HG02678 (cell line): ENCODE measurements at regions not wholly inside any gene's neighbourhood (a gene's known extent, or its start where the extent isn't known, plus 50 kb on each side); places are given as distances from the start of the nearest gene placed in this dataset.
"Not testable (repeated sequence)": the region's sequence is repeated elsewhere in the genome, so short reads cannot be mapped to it uniquely, and the experiment has no call there.

ENCODE experiments used
- ATAC-seq: cut with Tn5 transposase; IDR thresholded peaks from one replicate; pipeline ENCODE4 v1.9.1; 2021; ENCODE audit warnings: mild to moderate bottlenecking, moderate library complexity; ENCODE audit not compliant: unreplicated experiment

GRCh38 chr15:88994286-88994685 is 81.1 kb upstream of the MFGE8 start:
- ATAC-seq, result no peak

GRCh38 chr15:88995449-88995848 is 82.3 kb upstream of the MFGE8 start:
- no peak for ATAC-seq

GRCh38 chr15:88997531-88997930 is 84.4 kb upstream of the MFGE8 start:
- no peak for ATAC-seq

- no peak for ATAC-seq
Observed at GRCh38 chr15:88998980-88999713, 86.0 kb upstream of the MFGE8 start.

- not testable (repeated sequence) for ATAC-seq
Observed at GRCh38 chr15:89001708-89002275, 86.5 kb upstream of the ABHD2 start.

GRCh38 chr15:89002281-89002761 is 85.9 kb upstream of the ABHD2 start:
- peak; percentile 94 for ATAC-seq

- ATAC-seq, result peak; percentile 9
Observed at GRCh38 chr15:89002830-89003229, 85.4 kb upstream of the ABHD2 start.

- ATAC-seq, result no peak
Observed at GRCh38 chr15:89003865-89004725, 84.2 kb upstream of the ABHD2 start.

- no peak for ATAC-seq
Observed at GRCh38 chr15:89004726-89005030, 83.6 kb upstream of the ABHD2 start.

GRCh38 chr15:89007527-89007926 is 80.7 kb upstream of the ABHD2 start:
- ATAC-seq, result not testable (repeated sequence)

- no peak for ATAC-seq
Observed at GRCh38 chr15:89007989-89008388, 80.3 kb upstream of the ABHD2 start.

GRCh38 chr15:89009080-89009479 is 79.2 kb upstream of the ABHD2 start:
- no peak for ATAC-seq

- no peak for ATAC-seq
Observed at GRCh38 chr15:89015412-89016097, 72.7 kb upstream of the ABHD2 start.

GRCh38 chr15:89016549-89017041 is 71.7 kb upstream of the ABHD2 start:
- ATAC-seq, result no peak

- ATAC-seq, result peak; percentile 75
Observed at GRCh38 chr15:89017370-89018066, 70.7 kb upstream of the ABHD2 start.

GRCh38 chr15:89018207-89018606 is 70.0 kb upstream of the ABHD2 start:
- ATAC-seq, result no peak

- ATAC-seq, result no peak
Observed at GRCh38 chr15:89019436-89019835, 68.8 kb upstream of the ABHD2 start.

- ATAC-seq, result no peak
Observed at GRCh38 chr15:89021224-89021623, 67.0 kb upstream of the ABHD2 start.

- ATAC-seq, result not testable (repeated sequence)
Observed at GRCh38 chr15:89021886-89022285, 66.4 kb upstream of the ABHD2 start.

GRCh38 chr15:89023311-89023961 is 64.8 kb upstream of the ABHD2 start:
- ATAC-seq, result no peak
